HG03520 (cell line): ENCODE measurements at regions not wholly inside any gene's neighbourhood (a gene's known extent, or its start where the extent isn't known, plus 50 kb on each side); places are given as distances from the start of the nearest gene placed in this dataset.

Experiments
- ATAC-seq: cut with Tn5 transposase; IDR thresholded peaks from one replicate; pipeline ENCODE4 v1.9.1; 2021; ENCODE audit warnings: mild to moderate bottlenecking, moderate library complexity; ENCODE audit not compliant: unreplicated experiment

- no peak for ATAC-seq
These were observed 103.4 kb downstream of the DDIT4L start for GRCh38 chr4:100086766-100087431.

GRCh38 chr4:100084892-100085291 is 105.4 kb downstream of the DDIT4L start:
- no peak for ATAC-seq

GRCh38 chr4:100083289-100083688 is 107.0 kb downstream of the DDIT4L start:
- ATAC-seq = peak; percentile 25

GRCh38 chr4:100082852-100083251 is 107.4 kb downstream of the DDIT4L start:
- peak; percentile 52 for ATAC-seq

GRCh38 chr4:100081491-100081890 is 108.8 kb downstream of the DDIT4L start:
- ATAC-seq = no peak

- ATAC-seq = no peak
These were observed 111.0 kb downstream of the DDIT4L start for GRCh38 chr4:100079264-100079663.

DNA sequence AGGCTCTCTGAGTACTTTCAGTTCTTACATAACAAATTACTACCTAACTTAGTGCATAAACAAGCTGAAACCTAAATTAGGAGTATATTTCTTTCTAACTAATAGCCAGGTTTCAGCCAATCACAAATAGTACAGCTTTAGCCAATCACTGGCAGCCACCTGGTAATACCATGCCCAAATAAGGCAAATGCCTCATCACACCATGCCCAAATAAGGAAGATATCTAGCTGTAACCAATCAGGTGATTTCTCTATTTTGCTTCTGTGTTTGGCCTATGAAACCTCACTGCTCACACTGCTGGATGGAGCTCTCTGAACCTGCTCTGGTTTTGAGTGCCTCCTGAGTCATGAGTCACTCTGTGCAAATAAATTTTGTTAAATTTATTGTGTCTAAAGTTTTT is 113.5 kb downstream of the DDIT4L start:
- ATAC-seq = no peak

DNA sequence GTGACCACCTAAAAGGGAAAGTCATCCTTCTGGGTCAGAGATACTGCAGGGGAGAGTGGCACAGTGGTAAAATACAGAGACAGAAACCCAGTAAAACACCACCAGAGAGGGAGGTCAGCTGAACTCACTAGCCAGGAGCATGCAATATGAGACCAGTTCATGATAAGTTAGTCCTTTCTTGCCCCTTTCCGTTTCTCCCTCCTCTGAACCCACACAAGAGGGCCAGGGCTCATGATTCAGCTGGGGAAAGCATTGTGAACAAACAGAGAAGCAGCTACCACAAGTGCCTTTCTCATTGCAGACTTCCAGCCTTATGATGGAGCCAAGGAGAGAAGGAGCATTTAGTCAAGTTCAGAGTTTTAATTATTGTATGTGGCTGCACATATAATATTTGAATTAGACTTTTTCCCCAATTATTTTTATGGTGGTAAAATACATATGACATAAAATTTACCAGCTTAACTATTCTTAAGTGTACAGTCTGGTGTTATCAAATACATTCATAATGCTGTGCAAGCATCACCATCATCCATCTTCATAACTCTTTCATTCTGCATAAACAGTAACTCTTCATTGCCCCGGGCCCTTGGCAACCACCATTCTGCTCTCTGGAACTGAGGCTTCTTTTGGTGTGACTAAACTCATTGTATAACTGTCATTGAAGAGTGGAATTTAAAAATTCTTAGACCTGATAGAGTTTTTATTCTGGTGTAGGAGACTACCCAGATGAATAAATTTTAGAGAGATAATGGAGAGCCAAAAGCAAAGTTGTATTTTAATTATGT is 114.6 kb downstream of the DDIT4L start:
- no peak for ATAC-seq

GRCh38 chr4:100075056-100075455 is 115.2 kb downstream of the DDIT4L start:
- ATAC-seq = no peak

DNA sequence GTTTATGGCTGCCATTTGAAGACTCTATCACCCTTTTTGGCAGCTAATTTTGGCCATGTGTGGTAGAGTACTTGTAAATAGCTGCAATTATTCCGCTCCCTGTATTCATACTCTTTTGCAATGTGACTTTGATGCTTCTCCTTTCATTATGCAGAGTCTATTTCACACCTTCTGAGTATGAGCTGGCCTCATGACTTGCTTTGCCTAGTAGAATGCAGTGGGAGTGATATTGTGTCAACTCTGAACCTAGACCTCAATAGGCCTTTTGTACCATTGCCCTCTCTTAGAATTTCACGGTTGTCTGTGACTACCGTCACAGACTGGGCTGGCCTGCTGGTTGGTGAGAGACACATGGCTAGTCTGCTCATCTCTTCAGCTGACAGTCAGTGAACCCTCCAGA is 118.8 kb downstream of the DDIT4L start:
- ATAC-seq = no peak

- ATAC-seq = no peak
These were observed 119.4 kb downstream of the DDIT4L start for GRCh38 chr4:100070868-100071267.

DNA sequence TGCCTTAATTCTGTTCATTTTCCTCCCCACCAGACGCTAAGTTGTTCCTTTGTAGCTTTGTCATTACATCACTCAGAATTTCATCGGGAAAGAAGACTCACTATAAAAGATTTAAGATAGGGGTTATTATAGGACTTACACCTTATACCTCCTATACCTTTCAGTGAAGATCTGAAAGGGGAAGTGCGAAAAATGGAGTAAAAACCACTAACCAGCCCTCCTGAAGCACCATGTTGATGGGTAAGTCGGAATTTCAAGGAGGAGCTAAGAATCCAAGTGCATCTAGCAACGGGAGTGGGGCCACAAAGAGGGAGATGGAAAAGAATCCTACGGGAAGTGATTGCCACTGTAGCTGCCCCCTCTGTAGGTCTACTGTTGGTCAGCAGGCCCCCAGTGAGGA is 119.1 kb upstream of the H2AZ1 start:
- ATAC-seq = no peak

DNA sequence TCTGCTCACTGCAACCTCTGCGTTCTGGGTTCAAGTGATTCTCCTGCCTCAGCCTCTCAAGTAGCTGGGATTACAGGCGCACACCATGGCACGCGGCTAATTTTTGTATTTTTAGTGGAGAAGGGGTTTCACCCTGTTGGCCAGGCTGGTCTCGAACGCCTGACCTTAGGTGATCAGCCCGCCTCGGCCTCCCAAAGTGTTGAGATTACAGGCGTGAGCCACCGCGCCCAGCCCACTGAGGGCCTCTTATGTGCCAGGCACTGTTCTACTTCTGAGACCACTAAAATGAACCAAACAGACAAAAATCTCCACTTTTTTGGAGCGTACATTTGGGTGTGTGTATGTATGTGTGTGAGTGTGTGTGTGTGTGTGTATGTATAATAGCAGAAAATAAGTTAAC is 117.2 kb upstream of the H2AZ1 start:
- no peak for ATAC-seq

DNA sequence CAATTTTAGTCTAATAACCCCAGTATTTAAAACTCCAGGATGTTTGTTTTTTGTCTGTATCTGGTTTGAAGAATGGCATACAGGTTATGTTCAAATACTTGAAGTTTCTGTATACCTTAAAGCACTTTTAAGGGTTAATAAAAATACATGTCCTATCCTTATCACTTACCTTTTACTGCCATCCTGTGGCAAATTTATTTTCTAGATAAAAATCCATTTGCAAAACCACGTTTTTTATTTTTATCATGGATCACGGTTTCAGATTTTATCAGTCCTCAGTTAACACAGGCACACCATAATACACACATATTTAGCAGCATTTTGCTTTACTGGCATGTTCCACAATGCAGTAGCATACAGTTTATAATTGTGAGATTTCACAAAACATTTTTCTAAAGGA is 113.3 kb upstream of the H2AZ1 start:
- no peak for ATAC-seq

DNA sequence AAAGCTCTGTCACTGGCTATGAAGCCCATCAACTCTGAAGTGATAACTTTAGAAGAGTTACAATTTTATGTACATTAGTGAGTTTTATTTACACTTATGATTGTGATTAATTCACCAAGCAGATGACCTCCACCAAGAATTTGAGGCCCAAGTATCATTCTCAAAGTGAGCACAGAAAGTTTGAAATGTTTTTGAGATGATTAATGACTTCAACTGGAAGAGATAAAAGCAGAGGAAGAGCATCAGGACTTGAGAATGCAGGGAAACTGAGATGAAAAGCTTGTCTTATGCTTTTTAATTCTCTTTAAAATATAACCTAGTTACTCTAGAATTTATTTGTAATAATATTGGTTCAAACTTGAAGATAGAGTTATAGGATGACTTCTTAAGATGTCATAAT is 112.8 kb upstream of the H2AZ1 start:
- no peak for ATAC-seq

DNA sequence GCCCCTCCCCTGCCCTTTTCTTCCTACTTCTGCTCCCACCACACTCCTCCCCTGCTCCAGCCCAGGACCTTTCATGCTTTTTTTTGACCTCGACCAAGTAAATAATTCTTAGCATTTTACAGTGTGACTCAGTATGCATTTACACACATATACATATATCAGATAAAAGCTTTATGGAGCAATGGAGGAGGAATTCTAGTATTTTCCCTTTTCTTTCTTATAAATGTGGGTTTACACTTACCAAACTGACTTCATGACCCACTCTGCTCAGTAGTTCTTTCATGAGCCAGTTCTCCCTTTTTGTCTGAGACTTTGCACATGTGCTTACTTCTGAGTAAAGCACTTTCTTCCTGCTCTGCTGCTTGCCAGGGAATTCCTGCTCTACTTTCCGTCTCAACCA is 111.8 kb upstream of the H2AZ1 start:
- ATAC-seq = no peak

DNA sequence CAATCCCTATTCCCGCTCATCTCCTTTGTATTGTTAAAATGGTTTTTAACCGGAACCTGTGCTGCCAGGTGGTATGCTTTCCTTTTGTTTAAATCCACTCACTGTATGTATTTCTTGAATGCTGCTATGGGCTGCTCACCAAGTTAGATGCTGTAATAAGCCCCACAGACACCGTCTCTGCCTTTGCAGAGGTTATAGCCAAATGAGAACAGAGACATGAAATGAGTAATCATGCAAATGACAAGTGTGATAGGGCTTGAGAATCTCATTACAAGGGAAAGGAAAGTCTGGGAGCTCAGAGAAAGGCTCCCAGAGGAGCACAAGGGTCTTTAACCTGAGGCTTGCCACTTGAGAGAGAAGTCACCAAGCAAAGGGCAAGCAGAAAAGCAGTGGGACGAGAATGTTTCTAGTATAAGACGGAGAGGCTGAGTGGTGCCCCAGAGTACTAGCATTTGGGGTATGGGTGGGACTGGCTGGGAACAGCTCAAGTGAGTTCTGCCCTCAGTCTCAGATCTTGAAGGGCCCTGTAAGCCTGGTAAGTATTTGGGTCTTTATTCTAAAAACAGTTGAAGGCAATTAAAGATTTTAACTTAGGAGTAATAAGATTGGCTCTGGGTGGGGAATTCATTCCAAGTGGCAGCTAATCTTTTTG is 110.8 kb upstream of the H2AZ1 start:
- peak; percentile 69 for ATAC-seq

DNA sequence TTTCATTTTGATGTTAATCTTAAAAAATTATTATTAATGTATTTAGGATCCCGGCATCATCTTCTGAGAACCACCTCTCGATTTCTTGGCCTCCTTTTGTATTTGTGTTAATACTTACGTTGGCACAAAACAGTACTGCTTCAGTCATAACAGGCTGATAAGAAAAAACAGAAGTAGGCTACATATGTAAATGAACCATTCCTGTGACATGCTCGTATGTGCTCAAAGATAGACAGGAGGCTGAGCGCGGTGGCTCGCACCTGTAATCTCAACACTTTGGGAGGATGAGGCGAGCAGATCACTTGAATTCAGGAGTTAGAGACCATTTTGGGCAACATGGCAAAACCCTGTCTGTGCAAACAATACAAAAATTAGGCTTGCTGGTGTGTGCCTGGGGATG is 109.4 kb upstream of the H2AZ1 start:
- ATAC-seq = no peak

- ATAC-seq = no peak
These were observed 106.6 kb upstream of the H2AZ1 start for GRCh38 chr4:100056701-100057100.

GRCh38 chr4:100054071-100054470 is 104.0 kb upstream of the H2AZ1 start:
- ATAC-seq = no peak

- ATAC-seq = no peak
These were observed 99.8 kb upstream of the H2AZ1 start for GRCh38 chr4:100049872-100050271.

- no peak for ATAC-seq
These were observed 92.6 kb upstream of the H2AZ1 start for GRCh38 chr4:100042711-100043110.
